ENCODE measurements at regions not wholly inside any gene's neighbourhood (a gene's known extent, or its start where the extent isn't known, plus 50 kb on each side); places are given as distances from the start of the nearest gene placed in this dataset.

- H3K79me2 ChIP-seq (ENCODE audit: control insufficient read depth, insufficient read depth, low read length), result no peaks in the 10 kb centered on the region
- no peaks in the 10 kb centered on the region for H3K36me3 ChIP-seq (ENCODE audit: control insufficient read depth in 2 of 2, insufficient read depth in 2 of 2, low read length in 1 of 2)
- H4K20me1 ChIP-seq (ENCODE audit: control insufficient read depth, insufficient read depth), result no peaks in the 10 kb centered on the region
- ChIA-PET SMC1A (ENCODE audit: uncharacterized antibody, unreplicated experiment) (interaction anchor here (0.8 to 1.0 kb wide), 2 partner anchors 13 to 234 kb away, joined by 3 read pairs; no protein-coding TSS in a partner anchor), CTCF (interaction anchor here (0.9 to 1.2 kb wide), 2 partner anchors 21 to 511 kb away, joined by 3 to 7 read pairs; no protein-coding TSS in a partner anchor), POLR2A (no interaction called here), RAD21 (ENCODE audit: unreplicated experiment) (interaction anchor here (0.8 kb wide), 2 partner anchors 10 to 21 kb away, joined by 3 to 4 read pairs; no protein-coding TSS in a partner anchor)
- DNase-seq (ENCODE audit: low read depth, low spot score) (no peak), FAIRE-seq (no peak), ATAC-seq (no peak)
- no peak overlapping the region for H3K4me2 ChIP-seq (ENCODE audit: control insufficient read depth, insufficient read depth)
- H3K4me1 ChIP-seq (ENCODE audit: control insufficient read depth, insufficient read depth, low read length), result no peaks in the 10 kb centered on the region
- H2AFZ ChIP-seq (ENCODE audit: control insufficient read depth, low read depth, low read length), result no peak overlapping the region
- 93% methylated on average over 2 of the region's 2 CpGs for WGBS (ENCODE audit: insufficient coverage, insufficient replicate concordance, low lambda C conversion rate, missing lambda C conversion rate)
- H3K27me3 ChIP-seq (replicated peaks in 1 of 2; ENCODE audit: control insufficient read depth in 2 of 2, insufficient read depth in 2 of 2, low read length in 1 of 2), result no peaks in the 10 kb centered on the region
- no peak overlapping the region for H3K4me3 ChIP-seq
- in situ Hi-C loops (cut with MboI), result loop anchor here (10.0 kb wide), 1 partner anchor 497 kb away; no protein-coding TSS in a partner anchor
- no peak for TF ChIP-seq ZBED1 (IDR thresholded peaks at IDR 0.05; ENCODE audit: borderline replicate concordance)
- no peak for TF ChIP-seq CUX1 (IDR thresholded peaks at IDR 0.05; ENCODE audit: insufficient replicate concordance, low read depth, low read length)
- TF ChIP-seq ELK1 (IDR thresholded peaks at IDR 0.05; ENCODE audit: low read depth, low read length), result no peak
- no peak for TF ChIP-seq SUZ12 (IDR thresholded peaks at IDR 0.05; ENCODE audit: unreplicated experiment)
- TF ChIP-seq BCL3 (IDR thresholded peaks at IDR 0.05; ENCODE audit: borderline replicate concordance, insufficient read depth, low read depth, low read length, poor library complexity, severe bottlenecking), result no peak
- TF ChIP-seq SKIL (IDR thresholded peaks at IDR 0.05; ENCODE audit: low read depth, poor library complexity, severe bottlenecking), result no peak
- BruUV-seq (replicated peaks), result no TSS peak
- no peak overlapping the region for H3K9ac ChIP-seq (ENCODE audit: control insufficient read depth, insufficient read depth, low read length)
- no peak overlapping the region for H3K27ac ChIP-seq (ENCODE audit: control insufficient read depth, insufficient read depth)
- no peaks in the 10 kb centered on the region for H3K9me3 ChIP-seq (replicated peaks; ENCODE audit: control insufficient read depth, insufficient read depth, low read length)
- intact Hi-C loops (cut with micrococcal nuclease; ENCODE audit: unreplicated experiment), result loop anchor here (10.0 kb wide), 1 partner anchor 187 kb away; no protein-coding TSS in a partner anchor
Measured at GRCh38 chrX:121301356-121301755, 253.9 kb downstream of the GLUD2 start.

Data from GM12878 (cell line).